ENCODE measurements at regions not wholly inside any gene's neighbourhood (a gene's known extent, or its start where the extent isn't known, plus 50 kb on each side); places are given as distances from the start of the nearest gene placed in this dataset.

GRCh38 chr4:123891881-123892280 is 495.3 kb downstream of the SPRY1 start:
- TF ChIP-seq CTCF (IDR thresholded peaks at IDR 0.05; ENCODE audit: low read length) (no peak), EZH2 (IDR thresholded peaks at IDR 0.05; ENCODE audit: borderline replicate concordance, low read length) (no peak)
